Skin epidermis (tissue), 12 donors: ENCODE measurements at regions not wholly inside any gene's neighbourhood (a gene's known extent, or its start where the extent isn't known, plus 50 kb on each side); places are given as distances from the start of the nearest gene placed in this dataset.

Source experiments
- H3K27ac ChIP-seq, 21 experiments: fragments of 200-600 bp; sonication (generic) in 11 of 21; one replicate each; pipeline ENCODE4 v1.5.0; 2020; ENCODE audit warnings: mild to moderate bottlenecking in 3 of 21, inconsistent platforms in 2 of 21, moderate library complexity in 2 of 21
- H3K4me3 ChIP-seq, 7 experiments: fragments of 200-600 bp; sonication (generic) in 2 of 7; one replicate each; pipeline ENCODE4 v1.5.0; 2020; ENCODE audit warnings: inconsistent platforms in 2 of 7, mild to moderate bottlenecking in 2 of 7, moderate library complexity in 1 of 7

DNA sequence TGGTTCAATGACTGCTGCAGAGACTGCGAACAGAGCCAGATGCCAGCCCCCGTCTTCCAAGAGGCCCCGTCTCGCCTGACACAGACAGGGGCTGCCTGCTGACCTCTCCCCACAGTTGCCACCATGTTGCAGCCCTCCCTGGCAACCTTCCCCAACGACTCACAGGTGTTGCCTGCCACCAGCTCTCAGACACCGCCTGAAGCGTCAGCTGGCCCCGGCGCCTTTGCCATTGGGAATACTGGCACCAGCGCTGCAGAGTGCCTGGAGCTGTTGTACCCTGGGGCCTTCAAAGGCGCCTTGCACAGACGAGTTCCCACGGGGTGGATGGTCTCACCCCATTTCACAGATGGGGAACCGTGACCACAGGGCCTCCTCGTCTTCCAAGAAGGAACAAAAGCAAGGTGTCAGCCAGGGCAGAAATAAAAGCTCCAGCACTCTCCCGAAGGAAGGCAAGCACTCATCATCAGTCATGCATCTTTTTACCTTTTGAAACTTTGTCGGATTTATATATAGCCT lies 167.0 kb downstream of the ADSS2 start:
- H3K4me3 ChIP-seq: no peak overlapping the region
- H3K27ac ChIP-seq: no peak overlapping the region

DNA sequence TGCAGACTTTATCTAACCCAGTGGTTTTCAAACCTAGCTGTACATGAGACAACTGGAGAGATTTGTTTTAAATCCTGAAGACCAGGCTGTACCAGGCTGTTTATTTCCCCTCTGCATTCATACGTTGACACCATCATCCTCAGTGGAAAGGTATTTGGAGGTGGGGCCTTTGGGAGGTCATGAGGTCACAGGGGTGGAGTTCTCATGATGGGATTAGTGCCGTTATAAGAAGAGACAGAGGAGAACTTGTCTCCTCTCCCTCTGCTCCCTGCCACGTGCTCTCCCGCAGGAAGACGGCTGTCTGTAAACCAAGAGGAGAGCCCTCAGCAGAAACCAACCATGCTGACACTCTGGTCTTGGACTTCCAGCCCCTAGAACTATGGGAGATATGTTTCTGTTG lies 165.4 kb downstream of the ADSS2 start:
- H3K4me3 ChIP-seq: no peak overlapping the region
- no peak overlapping the region for H3K27ac ChIP-seq

DNA sequence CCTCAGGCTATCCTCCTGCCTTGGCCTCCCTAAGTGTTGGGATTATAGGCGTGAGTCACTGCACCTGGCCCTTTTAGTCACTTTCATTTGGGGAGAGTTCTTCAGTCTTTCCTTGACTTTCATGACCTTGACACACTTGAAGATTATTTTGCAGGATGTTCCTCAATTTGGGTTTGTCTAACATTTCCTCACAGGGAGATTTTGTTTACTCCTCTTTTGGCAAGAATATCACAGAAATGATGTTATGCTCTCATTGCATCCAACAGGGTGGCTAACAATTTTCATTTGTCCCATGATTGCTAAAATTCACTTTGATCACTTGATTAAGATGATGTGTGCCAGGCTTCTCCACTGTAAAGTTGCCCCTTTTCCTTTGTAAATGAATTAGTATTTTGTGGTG lies 164.0 kb downstream of the ADSS2 start:
- Histone ChIP-seq H3K27ac (no peak overlapping the region), H3K4me3 (no peak overlapping the region)

DNA sequence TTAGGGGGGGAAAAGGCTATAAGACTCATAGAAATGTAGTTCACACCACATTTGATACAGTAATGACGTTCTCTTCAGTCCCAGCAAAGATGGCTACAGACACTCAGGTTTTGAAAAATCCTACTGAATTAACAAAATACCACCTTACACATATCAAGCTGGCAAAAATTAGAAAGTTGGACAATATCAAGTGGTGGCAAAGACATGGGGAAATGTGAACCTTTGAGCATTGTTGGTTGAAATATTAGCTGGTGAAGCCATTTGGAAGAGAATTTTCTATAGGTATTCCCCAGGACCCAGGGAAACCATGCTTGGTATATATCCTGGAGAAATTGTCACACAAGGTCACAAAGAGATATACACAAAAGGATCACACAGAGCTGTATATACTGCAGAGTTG lies 163.0 kb downstream of the ADSS2 start:
- Histone ChIP-seq H3K27ac (no peak overlapping the region), H3K4me3 (no peak overlapping the region)

DNA sequence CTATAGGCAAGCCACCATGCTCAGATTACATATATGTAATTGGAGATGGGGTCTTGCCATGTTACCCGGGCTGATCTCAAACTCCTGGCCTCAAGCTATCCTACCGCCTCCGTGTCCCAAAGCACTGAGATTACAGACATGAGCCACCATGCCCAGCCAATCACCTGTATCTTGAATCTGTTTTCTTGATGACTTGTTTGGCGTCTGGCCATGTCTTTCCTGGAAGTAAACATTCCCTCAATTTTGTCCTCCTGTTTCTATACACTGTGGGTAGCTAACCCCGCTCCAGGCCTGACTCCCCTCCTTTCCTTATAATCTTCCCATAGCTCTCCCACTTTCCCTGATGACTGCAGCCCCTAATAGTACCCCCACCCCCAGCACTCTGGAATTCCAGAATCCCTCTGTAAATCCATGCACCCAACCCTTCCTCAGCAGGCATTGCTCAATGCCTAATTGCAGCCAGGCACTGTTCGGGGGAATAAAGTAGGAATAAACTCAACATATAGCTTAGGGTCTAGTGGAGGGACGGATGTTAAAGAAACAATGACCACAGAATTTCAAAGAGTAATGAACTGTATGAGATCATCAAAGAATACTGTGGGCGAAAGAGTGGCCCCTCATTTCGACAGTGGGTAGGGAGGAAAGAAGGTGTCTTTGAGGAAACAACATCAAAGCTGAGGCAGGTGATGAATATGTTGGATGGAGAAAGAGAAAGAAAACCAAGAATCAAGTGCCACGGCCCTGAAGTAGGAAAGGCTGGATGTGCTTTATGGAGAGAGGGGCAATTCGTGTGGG lies 161.5 kb downstream of the ADSS2 start:
- H3K27ac ChIP-seq: no peak overlapping the region

DNA sequence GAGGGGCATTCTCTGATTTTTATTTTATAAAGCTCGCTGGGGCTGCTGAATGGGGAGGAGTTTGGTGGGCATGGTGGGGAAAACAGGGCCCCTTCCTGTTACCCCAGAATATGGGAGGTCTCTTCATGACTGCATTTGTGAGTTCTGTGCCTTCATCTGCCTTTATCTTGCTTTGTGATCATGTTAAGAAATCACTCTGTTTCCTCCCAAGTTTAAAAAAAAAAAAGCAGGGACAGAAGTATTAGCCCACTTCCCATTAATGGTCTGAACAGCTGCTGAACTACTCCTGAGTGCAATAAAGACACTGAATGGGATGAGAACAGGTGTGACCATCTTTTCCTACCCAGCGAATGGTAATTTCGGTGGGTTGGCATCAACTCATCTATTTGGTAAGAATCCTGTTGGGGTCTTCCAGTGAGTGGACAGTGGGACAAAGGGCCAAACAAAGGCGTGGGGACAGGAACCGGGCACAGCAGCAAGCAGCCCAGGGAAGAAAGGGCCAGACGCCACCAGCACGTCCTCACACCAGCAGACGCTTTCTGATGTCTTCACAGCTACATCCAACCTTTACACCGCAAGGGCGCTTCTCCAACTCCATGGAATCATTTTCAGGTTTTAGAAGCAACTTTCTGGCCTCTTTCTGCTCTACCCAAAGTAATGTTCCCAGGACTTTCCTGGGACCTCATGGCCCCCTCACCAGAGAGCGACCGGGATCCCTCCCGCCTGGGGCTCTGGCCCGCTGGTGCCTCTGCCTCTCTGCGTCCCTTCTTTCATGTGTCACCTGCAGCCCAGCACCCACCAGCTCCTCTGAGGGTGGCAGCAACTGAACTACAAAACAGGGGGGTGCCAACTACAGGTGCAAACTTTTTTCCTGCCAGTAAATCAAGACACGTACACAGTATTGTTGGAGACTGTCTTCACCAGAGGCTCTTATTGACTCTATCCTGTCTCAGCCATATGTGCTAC lies 160.2 kb downstream of the ADSS2 start:
- Histone ChIP-seq H3K4me3 (no peak overlapping the region), H3K27ac (no peak overlapping the region)

More for the DNA sequence above, 161.5 kb downstream of the ADSS2 start:
- H3K4me3 ChIP-seq: no peak overlapping the region

DNA sequence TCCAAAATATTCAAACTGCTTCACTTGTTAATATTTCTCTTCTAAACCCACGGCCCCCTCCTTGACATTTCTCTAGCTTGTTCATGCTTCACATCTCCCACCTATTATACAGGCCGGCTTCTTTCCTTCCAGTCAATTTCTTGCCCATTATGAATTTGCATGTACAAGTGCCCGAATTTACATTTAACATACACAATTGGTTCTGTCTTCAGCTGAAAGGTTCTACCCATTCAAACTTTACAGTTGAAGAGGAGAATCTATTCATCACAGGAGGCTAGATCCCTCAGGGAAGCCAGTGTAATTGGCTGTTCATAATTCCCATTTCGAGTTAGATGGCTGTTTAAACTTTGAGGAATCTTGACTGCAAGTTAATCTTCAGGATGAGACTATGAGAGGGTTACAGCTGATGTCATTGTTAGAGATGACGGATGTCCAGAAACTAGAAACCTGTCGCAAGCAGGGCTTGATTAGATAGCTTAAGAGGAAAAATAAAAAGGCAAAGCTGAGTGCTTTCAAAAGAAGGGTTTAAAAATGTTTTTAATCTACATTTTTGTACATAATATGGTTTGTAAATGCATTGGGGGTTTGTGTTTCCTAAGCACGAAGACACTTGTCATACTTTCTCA lies 157.0 kb downstream of the ADSS2 start:
- no peak overlapping the region for H3K4me3 ChIP-seq
- no peak overlapping the region for H3K27ac ChIP-seq

DNA sequence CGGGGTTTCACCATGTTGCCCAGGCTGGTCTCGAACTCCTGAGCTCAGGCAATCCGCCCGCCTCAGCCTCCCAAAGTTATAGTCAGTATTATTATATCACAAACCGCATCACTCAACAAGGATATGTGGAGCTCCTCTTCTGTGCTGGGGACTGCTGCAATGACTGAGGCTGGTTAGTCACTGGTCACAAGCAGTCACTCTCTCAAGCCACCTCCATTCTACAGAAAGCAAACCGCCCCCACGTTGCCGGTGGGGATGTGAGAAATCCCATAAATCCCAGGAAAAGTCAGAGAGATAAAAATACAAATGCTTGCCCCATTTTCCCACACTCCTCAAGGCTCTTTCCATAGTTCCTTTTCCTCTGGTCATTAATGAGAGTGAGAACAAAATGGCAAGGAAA lies 155.7 kb downstream of the ADSS2 start:
- no peak overlapping the region for H3K27ac ChIP-seq
- H3K4me3 ChIP-seq: no peak overlapping the region

DNA sequence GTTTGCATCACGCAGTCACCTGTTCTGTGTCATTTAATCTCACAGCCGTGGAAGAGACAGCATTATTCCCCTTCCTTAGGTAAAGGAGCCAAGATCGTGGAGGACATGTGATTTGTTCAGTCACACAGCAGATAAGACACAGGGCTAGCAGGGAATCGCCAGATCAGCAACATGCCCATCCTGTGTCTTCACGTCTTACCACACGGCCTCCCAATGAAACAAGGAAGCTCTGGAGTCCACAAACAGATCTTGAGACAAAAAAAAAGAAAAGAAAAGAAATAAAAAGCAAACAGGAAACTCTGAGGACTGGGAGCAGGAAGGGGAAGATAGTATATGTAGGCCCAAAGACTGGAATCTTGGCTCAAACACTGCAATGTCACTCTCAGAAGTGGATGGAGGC lies 155.3 kb downstream of the ADSS2 start:
- H3K4me3 ChIP-seq: no peak overlapping the region
- H3K27ac ChIP-seq: no peak overlapping the region

DNA sequence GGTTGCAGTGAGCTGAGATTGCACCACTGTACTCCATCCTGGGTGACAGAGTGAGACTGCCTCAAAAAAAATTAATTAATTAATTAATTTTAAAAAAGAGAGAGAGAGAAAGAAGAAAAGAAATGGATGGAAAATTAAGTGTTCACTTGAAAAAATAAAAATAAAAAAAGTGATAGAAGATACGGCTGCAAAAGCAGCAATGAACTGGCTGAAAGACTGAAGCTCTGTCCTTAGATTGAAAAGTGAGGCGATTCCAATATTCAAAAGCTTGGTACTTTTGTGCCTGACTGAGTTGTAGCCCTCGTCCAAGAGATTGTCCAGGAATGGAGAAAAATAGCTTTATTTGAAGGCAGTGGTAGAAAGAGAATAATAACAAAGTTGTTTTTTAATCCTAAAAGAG lies 154.6 kb downstream of the ADSS2 start:
- H3K27ac ChIP-seq: no peak overlapping the region
- H3K4me3 ChIP-seq: no peak overlapping the region

DNA sequence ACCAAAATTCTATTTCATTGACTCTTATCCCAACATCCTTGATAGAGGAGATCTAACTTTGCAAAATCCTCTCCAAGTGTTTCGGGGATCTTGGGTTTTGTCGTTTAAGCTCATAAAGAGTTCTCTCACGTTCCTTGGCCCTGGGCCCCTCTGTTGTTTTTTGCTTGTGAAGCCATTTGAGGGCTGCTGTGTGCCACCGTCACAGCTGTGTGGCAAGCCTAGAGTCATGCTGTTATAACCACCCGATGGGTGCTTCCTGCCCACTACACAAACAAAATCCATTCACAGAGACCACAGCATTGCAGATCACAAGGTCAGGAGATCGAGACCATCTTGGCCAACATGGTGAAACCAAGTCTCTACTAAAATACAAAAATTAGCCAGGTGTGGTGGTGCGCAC lies 154.1 kb downstream of the ADSS2 start:
- H3K27ac ChIP-seq: no peak overlapping the region
- no peak overlapping the region for H3K4me3 ChIP-seq

DNA sequence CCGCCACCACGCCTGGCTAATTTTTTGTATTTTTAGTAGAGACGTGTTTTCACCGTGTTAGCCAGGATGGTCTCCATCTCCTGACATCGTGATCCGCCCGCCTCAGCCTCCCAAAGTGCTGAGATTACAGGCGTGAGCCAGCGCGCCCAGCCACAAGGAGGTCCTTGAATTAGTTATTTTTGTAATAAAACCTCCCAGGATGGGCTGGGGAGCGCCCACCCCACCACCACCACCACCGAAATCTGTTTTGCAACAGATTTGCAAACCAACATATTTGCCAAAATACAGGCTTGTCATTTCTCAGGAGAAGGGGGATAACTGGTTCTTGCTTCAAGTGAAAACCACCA lies 151.7 kb downstream of the ADSS2 start:
- H3K4me3 ChIP-seq: peak overlapping the region in 6 of 7 experiments; percentile 2 to 34 (median 22)
- H3K27ac ChIP-seq: peak overlapping the region in 17 of 21 experiments; percentile 6 to 91 (median 79)

DNA sequence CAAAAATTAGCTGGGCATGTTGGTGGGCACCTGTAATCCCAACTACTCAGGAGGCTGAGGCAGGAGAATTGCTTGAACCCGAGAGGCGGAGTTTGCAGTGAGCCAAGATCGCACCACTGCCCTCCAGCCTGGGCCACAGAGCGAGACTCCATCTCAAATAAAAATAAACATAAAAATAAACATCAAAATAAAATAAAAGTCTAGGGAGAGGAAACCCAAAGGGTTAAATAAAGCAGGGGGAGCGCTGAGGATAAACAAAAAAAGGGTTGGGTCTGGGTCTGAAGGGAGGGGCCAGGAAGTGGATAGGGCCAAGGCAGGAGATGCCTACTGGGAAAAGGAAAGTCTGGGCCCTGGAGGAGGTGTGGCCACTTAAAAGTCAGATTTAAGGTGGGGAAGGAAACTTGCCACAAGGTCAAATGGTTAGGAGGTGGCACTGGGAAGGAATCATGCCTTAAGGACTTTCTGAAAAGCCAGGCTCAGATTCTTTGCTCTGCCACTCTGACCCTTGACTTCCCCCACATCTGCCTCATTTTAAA lies 150.0 kb downstream of the ADSS2 start:
- no peak overlapping the region for H3K27ac ChIP-seq
- no peak overlapping the region for H3K4me3 ChIP-seq

DNA sequence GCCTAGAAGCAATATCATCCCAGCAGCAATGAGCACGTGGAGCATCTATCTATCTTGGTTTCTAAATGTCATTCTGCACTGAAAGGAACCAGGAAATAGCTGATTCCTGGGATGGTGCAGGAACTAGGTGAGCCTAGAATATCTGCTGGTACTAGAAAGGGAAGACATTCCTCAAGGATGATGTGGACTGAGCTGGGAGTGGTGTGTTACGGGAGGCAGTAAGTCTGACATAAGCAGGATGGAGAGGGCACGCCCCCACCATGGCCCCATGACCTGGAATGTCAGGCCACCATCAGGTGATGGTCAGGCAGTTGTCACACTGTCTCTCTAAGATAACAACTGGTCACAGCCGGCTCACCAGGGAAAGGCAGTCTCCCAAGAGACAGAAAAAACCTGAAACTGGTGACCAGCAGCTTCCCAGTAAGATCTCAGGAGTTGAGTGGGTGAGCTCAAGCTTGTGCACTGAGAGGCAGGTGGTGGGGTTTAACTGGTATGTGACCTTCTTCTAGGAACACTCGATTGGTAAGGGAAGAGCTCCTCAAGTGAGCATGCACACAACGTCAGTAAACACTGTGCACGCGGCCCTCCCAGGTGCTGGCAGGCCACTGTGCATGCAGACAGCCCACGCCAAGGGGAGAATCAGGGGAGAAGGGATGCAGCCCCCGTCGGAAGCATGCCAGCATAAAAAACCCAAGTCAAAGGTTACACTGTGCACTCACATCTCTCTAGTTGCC lies 148.7 kb downstream of the ADSS2 start:
- no peak overlapping the region for H3K4me3 ChIP-seq
- peak overlapping the region in 2 of 21 experiments; percentile 6 to 9 for H3K27ac ChIP-seq

DNA sequence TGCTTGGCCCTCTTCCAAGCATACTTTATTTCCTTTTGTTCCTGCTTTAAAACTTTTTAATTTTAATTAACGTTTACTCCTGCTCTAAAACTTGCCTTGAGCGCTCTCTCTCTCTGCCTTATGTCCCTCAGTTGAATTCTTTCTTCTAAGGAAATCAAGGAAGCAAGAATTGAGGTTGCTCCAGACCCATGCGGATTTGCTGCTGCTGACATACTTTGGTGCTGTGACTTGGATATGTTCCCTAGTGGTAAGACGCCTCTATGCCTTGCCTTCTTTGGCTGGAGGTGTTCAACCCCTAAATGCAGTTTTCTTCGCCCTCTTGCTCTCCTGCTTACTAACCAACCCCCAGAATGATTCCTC lies 148.1 kb downstream of the ADSS2 start:
- peak overlapping the region in 3 of 21 experiments; percentile 6 to 34 (median 9) for H3K27ac ChIP-seq

DNA sequence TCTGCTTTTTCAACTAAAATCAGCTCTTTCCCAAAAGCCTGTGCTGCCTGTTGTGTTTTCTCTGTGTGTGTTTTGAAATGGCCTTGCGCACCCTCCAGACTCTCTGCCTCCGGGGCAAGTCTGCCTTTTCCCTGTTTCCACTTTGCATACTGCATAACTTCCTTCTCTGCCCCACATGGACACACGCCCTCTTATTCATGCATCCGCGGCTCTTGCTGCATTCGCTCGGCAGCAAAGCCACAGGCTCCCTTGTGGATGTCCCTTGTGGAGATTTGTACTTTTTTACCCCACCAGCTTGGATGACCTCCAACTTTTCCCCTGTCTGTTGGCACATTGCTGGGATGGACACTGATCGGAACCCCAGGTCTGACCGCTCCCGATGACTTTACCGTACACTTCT lies 147.6 kb downstream of the ADSS2 start:
- peak overlapping the region in 2 of 21 experiments; percentile 6 to 34 for H3K27ac ChIP-seq
- H3K4me3 ChIP-seq: no peak overlapping the region

More for the DNA sequence above, 148.1 kb downstream of the ADSS2 start:
- no peak overlapping the region for H3K4me3 ChIP-seq

DNA sequence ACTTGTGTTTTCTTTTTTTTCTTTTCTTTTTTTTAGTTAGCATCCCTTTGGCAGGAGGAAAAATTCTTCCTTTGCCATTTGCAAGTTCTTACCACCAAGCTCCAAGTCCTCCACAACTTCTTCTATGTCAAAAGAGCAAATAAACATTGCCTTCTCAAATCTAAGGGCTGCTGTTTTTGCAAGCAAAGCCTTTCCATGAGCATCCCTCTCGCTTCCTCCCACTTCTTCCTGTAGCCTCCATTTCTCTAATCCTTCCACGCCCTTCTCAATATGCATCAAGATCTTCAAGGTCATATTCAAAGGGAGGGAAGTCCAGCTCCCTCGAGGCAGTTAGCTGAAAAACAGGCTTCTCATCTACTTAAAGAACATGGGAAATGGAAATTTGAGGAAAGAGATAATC lies 147.1 kb downstream of the ADSS2 start:
- Histone ChIP-seq H3K4me3 (no peak overlapping the region), H3K27ac (no peak overlapping the region)

DNA sequence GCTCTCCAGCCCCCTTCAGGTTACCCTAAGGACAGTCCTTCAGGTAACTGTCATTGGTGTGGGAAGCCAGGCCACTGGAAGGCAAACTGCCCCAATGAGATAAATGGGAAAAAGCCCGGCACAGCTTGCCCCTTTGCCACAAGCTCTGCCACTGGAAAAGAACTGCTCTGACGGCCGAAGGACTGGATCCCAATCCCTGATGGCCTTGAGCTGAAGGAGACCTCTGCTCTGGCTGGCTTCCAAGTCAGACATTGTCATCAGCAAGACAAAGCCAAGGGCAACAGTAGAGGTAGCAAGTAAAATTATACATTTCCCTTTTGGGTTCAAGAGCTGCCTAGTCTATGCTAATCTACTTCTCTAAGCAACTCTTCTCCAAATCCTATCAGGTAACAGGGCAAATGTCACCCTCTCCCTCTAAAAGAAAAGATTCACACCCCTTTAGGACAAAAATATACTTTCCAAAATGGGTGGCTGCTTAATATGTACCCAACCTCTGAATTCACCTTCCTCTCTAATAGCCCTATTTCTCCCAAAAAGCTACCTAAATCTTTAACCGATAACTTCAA lies 145.8 kb downstream of the ADSS2 start:
- no peak overlapping the region for H3K27ac ChIP-seq
- H3K4me3 ChIP-seq: no peak overlapping the region

DNA sequence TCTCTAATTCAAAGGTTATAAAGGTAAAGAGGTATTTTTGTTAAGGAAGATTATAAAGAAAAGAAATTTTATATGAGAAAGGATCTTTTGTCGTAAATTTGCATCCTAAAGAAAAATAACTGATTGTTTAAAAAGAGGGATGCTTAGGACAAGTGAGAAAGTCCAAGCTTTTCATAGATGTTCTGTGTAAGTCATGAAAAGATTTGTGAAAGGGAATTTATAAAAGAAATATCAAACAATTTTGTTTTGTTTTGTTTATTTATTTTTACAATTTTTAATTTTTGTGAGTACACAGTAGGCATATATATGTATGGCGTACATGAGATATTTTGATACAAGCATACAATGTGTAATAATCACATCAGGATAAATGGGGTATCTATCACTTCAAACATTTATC lies 145.2 kb downstream of the ADSS2 start:
- Histone ChIP-seq H3K27ac (no peak overlapping the region), H3K4me3 (no peak overlapping the region)
